ENCODE measurements at regions not wholly inside any gene's neighbourhood (a gene's known extent, or its start where the extent isn't known, plus 50 kb on each side); places are given as distances from the start of the nearest gene placed in this dataset.
"Not testable (repeated sequence)": the region's sequence is repeated elsewhere in the genome, so short reads cannot be mapped to it uniquely, and the experiment has no call there.

DNA sequence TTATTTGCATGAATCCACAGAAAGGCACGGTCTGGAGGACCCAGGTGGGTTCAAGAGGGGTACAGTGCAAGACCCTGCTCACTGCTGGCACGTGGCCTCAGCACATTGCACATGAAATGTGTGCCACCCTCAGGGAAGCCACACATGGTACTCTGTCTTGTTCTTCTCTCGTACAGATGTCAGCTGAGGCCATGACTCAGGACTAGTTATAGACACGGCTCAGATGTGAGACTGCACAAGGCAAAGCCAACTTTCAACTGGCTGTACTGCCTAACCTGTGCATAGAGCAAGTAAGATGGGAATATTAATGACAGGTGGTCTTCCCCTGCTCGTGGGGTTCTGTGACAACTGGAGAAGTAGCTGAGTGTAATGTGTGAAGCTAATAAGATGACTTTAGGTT is 249.4 kb upstream of the CTBP2 start:
- intact Hi-C loops (cut with DNase I): no loop called here
- no peaks in the 10 kb centered on the region for H3K9me3 ChIP-seq
- 59 to 69% methylated on average over 4 to 5 of the region's 5 CpGs for WGBS, 2 donors
- H3K27me3 ChIP-seq: peaks cover 0 to 29% (median 0%) of the 10 kb centered on the region in 4 donors
- no peak for TF ChIP-seq POLR2A (IDR thresholded peaks at IDR 0.05)
- TF ChIP-seq, protein P1, sequence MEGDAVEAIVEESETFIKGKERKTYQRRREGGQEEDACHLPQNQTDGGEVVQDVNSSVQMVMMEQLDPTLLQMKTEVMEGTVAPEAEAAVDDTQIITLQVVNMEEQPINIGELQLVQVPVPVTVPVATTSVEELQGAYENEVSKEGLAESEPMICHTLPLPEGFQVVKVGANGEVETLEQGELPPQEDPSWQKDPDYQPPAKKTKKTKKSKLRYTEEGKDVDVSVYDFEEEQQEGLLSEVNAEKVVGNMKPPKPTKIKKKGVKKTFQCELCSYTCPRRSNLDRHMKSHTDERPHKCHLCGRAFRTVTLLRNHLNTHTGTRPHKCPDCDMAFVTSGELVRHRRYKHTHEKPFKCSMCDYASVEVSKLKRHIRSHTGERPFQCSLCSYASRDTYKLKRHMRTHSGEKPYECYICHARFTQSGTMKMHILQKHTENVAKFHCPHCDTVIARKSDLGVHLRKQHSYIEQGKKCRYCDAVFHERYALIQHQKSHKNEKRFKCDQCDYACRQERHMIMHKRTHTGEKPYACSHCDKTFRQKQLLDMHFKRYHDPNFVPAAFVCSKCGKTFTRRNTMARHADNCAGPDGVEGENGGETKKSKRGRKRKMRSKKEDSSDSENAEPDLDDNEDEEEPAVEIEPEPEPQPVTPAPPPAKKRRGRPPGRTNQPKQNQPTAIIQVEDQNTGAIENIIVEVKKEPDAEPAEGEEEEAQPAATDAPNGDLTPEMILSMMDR (IDR thresholded peaks at IDR 0.05): no peak
- H3K4me3 ChIP-seq: no peak overlapping the region
- H3K4me1 ChIP-seq: peaks cover 0 to 4% (median 0%) of the 10 kb centered on the region in 3 donors
- DNase-seq: no peak
- no peak overlapping the region for H3K27ac ChIP-seq
- H3K36me3 ChIP-seq: no peaks in the 10 kb centered on the region

DNA sequence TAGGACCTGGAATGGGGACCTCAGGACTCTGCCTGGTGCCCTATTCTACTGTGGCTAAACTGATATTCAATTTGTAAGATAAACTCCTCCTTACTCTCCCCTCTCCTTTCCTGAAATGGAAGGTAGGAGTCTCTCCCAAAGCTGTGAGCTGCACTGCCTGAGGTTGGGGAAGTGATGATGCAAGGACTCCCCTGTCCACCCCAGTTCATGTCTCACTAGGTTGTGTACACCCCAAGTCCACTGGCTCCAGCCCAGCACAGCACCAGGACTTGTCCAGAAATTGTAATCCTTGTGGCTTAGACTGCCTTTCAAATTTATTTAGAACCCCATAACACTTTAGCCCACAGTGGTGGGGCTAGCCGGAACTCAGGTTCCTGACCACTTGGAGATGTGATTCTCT is 247.2 kb upstream of the CTBP2 start:
- H3K9me3 ChIP-seq: no peaks in the 10 kb centered on the region
- no peak overlapping the region for H3K27ac ChIP-seq
- no peak overlapping the region for H3K4me3 ChIP-seq
- TF ChIP-seq, protein P1 (IDR thresholded peaks at IDR 0.05): no peak
- no peak for TF ChIP-seq POLR2A (IDR thresholded peaks at IDR 0.05)
- no peaks in the 10 kb centered on the region for H3K4me1 ChIP-seq
- WGBS, 2 donors: 93 to 100% methylated on average over 1 of the region's 1 CpG
- intact Hi-C loops (cut with DNase I): no loop called here
- DNase-seq: no peak
- H3K36me3 ChIP-seq: no peaks in the 10 kb centered on the region
- H3K27me3 ChIP-seq: peaks cover 0 to 29% (median 0%) of the 10 kb centered on the region in 4 donors

DNA sequence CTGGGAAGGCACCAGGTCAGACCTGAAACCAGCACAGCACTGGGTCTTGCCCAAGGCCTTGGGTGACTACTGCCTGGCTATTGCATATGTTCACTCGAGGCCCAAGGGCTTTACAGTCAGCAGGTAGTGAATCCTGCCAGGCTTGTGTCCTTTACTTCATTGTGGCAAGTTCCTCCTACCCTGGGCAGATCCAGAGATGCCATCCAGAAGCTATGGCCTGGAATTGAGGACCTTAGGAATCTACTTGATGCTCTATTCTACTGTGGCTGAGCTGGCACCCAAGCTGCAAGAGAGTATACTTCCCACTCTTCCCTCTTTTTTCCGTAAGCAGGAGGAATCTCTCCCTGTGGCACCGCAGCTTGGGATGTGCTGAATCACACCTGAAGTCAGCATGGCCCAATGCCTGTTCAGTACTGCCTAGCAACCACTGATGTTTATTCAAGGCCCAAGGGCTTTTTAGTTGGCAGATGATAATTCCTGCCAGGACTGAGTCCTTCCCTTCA is 246.7 kb upstream of the CTBP2 start:
- DNase-seq: no peak
- intact Hi-C loops (cut with DNase I): no loop called here

DNA sequence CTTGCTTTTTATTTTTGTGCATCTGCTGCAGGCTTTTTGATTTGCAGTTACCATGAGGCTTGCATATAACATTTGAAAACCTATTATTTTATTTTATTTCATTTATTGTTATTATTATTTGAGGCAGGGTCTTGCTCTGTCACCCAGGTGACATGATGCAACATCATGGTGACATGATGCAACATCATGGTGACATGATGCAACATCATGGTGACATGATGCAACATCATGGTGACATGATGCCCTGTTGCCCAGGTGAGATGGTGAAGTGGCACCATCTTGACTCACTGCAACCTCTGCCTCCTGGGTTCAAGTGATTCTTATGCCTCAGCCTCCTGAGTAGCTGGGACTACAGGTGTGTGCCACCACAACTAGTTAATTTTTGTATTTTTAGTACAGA is 244.5 kb upstream of the CTBP2 start:
- H3K4me1 ChIP-seq; H3K27ac ChIP-seq; H3K9me3 ChIP-seq; DNase-seq; intact Hi-C loops (cut with DNase I); H3K4me3 ChIP-seq; H3K36me3 ChIP-seq: not testable (repeated sequence)
- H3K27me3 ChIP-seq: peaks cover 0 to 29% (median 0%) of the 10 kb centered on the region in 4 donors

More for the DNA sequence above, 246.7 kb upstream of the CTBP2 start:
- Histone ChIP-seq H3K9me3 (no peaks in the 10 kb centered on the region), H3K27ac (no peak overlapping the region), H3K4me1 (no peaks in the 10 kb centered on the region), H3K27me3 (peaks cover 0 to 29% (median 0%) of the 10 kb centered on the region in 4 donors), H3K36me3 (no peaks in the 10 kb centered on the region), H3K4me3 (no peak overlapping the region)
- WGBS, 2 donors: 33 to 43% methylated on average over 2 to 3 of the region's 3 CpGs
- TF ChIP-seq, protein P1 (IDR thresholded peaks at IDR 0.05): no peak
- TF ChIP-seq POLR2A (IDR thresholded peaks at IDR 0.05): no peak

DNA sequence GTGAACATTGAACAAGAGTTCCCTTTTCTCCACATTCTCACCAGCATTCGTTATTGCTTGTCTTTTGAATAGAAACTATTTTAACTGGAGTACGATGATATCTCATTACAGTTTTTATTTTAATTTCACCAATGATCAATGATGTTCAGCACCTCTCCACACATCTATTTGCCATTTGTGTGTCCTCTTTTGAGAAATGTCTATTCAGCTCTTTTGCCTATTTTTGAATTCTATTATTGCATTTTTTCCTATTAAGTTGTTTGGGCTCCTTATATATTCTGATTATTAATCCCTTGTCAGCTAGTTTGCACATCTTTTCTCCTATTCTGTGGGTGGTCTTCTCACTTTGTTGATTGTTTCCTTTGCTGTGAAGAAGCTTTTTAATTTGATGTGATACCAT is 241.1 kb upstream of the CTBP2 start:
- Histone ChIP-seq H3K36me3 (no peaks in the 10 kb centered on the region), H3K4me1 (no peaks in the 10 kb centered on the region), H3K4me3 (no peak overlapping the region), H3K27me3 (peaks cover 0 to 12% (median 0%) of the 10 kb centered on the region in 4 donors), H3K27ac (no peak overlapping the region), H3K9me3 (no peaks in the 10 kb centered on the region)
- DNase-seq: no peak
- TF ChIP-seq, protein P1 (IDR thresholded peaks at IDR 0.05): no peak
- TF ChIP-seq POLR2A (IDR thresholded peaks at IDR 0.05): no peak
- 83 to 86% methylated on average over 2 of the region's 2 CpGs for WGBS, 2 donors
- intact Hi-C loops (cut with DNase I): no loop called here

DNA sequence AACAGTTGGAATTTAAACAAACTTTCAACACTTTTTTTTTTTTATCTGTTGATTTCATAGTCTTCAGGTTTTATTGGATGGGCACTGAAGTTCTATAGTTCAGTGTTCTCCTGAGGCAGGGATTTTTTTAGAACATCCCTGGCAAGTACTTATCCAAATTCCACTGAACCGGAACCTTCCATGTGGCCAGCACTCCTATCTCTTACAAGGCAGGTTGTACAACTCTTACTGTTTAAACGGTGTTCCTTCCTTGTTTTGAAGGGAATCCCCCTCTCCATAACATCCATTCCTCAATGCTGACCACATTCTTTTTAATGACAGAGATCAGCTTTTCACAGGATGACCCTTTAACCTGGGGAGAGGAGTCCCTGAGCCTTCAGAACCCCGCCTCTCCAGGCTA is 238.9 kb upstream of the CTBP2 start:
- intact Hi-C loops (cut with DNase I): no loop called here
- H3K27ac ChIP-seq: no peak overlapping the region
- no peaks in the 10 kb centered on the region for H3K36me3 ChIP-seq
- peaks cover 0 to 12% (median 0%) of the 10 kb centered on the region in 4 donors for H3K27me3 ChIP-seq
- 39 to 62% methylated on average over 3 of the region's 3 CpGs for whole genome bisulfite sequencing, 2 donors
- TF ChIP-seq POLR2A (IDR thresholded peaks at IDR 0.05): no peak
- TF ChIP-seq, protein P1 (IDR thresholded peaks at IDR 0.05): no peak
- no peak overlapping the region for H3K4me3 ChIP-seq
- no peak for DNase-seq
- no peaks in the 10 kb centered on the region for H3K9me3 ChIP-seq
- H3K4me1 ChIP-seq: no peaks in the 10 kb centered on the region

All from esophagus squamous epithelium (tissue), 5 donors.